Stimulated activated effector memory CD8-positive, alpha-beta T cell treated with anti-CD3 and anti-CD28 coated beads, Interleukin-12 subunit alpha, Interleukin-12 subunit beta, amount 100 ng/mL, for 72 hours (primary cell): ENCODE measurements at regions not wholly inside any gene's neighbourhood (a gene's known extent, or its start where the extent isn't known, plus 50 kb on each side); places are given as distances from the start of the nearest gene placed in this dataset.
"Not testable (repeated sequence)": the region's sequence is repeated elsewhere in the genome, so short reads cannot be mapped to it uniquely, and the experiment has no call there.

ENCODE experiments used
- ATAC-seq: fragments of 150-1000 bp; cut with Tn5 transposase; 2 replicates; pipeline ENCODE4 v1.10.0; 2021
- DNase-seq, 2 donors: peaks; one replicate each; pipeline ENCODE4 v3.0.0; 2021 to 2022; ENCODE audit warnings: low spot score in 2 of 2
- H3K27ac Mint-ChIP-seq: one replicate; pipeline ENCODE4 v1.8.0; 2022; ENCODE audit warnings: mild to moderate bottlenecking, mixed read lengths
- H3K36me3 Mint-ChIP-seq: one replicate; pipeline ENCODE4 v1.8.0; 2022; ENCODE audit warnings: mild to moderate bottlenecking, mixed read lengths
- H3K4me1 Mint-ChIP-seq: one replicate; pipeline ENCODE4 v1.8.0; 2022; ENCODE audit warnings: mixed read lengths
- H3K4me3 Mint-ChIP-seq: one replicate; pipeline ENCODE4 v1.8.0; 2022; ENCODE audit warnings: mild to moderate bottlenecking, mixed read lengths
- H3K9me3 Mint-ChIP-seq: one replicate; pipeline ENCODE4 v1.8.0; 2022; ENCODE audit warnings: mixed read lengths

DNA sequence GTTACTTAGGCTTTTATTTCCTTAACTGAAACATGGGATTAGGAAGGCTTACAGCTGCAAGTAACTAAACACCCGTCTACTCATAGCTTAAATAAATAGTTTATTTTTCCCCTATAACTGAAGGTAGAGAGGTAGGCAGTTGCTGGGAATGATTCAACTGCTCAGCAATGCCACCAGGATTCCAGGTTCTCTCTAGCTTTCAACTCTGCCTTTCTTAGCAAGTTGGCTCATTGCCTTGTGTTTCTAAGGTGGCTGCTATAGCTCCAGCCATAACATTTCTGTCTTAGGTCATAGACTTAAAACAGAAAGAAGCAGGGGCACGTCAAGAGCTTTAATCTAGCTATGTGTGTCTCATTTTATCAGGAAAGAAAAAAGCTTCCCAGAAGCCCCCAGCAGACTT lies 103.7 kb upstream of the MDM1 start:
- Mint-ChIP-seq H3K27ac (no peak overlapping the region), H3K9me3 (peaks cover 3% of the 10 kb centered on the region), H3K36me3 (peaks cover 74% of the 10 kb centered on the region), H3K4me1 (peaks cover 62% of the 10 kb centered on the region), H3K4me3 (no peak overlapping the region)
- no peak for ATAC-seq
- no peak for DNase-seq

- peak overlapping the region; percentile 57 for H3K27ac Mint-ChIP-seq
- H3K4me3 Mint-ChIP-seq, result peak overlapping the region; percentile 74
- H3K4me1 Mint-ChIP-seq, result peaks cover 80% of the 10 kb centered on the region
- no peak for DNase-seq
- peaks cover 5% of the 10 kb centered on the region for H3K9me3 Mint-ChIP-seq
- peaks cover 53% of the 10 kb centered on the region for H3K36me3 Mint-ChIP-seq
- no peak for ATAC-seq
Measured at GRCh38 chr12:68438601-68439000, 106.4 kb upstream of the MDM1 start.

GRCh38 chr12:68439368-68440045 lies 107.3 kb upstream of the MDM1 start:
- peak overlapping the region; percentile 93 for H3K27ac Mint-ChIP-seq
- ATAC-seq (peak; percentile 11), DNase-seq (no peak)
- H3K4me3 Mint-ChIP-seq, result peak overlapping the region; percentile 74
- peaks cover 8% of the 10 kb centered on the region for H3K9me3 Mint-ChIP-seq
- peaks cover 44% of the 10 kb centered on the region for H3K36me3 Mint-ChIP-seq
- H3K4me1 Mint-ChIP-seq, result peaks cover 80% of the 10 kb centered on the region

- H3K27ac Mint-ChIP-seq, result peak overlapping the region; percentile 93
- ATAC-seq (peak; percentile 81), DNase-seq (no peak)
- H3K4me3 Mint-ChIP-seq, result peak overlapping the region; percentile 74
- peaks cover 38% of the 10 kb centered on the region for H3K36me3 Mint-ChIP-seq
- H3K4me1 Mint-ChIP-seq, result peaks cover 80% of the 10 kb centered on the region
- peaks cover 8% of the 10 kb centered on the region for H3K9me3 Mint-ChIP-seq
Measured at GRCh38 chr12:68440068-68440581, 108.0 kb upstream of the MDM1 start.

DNA sequence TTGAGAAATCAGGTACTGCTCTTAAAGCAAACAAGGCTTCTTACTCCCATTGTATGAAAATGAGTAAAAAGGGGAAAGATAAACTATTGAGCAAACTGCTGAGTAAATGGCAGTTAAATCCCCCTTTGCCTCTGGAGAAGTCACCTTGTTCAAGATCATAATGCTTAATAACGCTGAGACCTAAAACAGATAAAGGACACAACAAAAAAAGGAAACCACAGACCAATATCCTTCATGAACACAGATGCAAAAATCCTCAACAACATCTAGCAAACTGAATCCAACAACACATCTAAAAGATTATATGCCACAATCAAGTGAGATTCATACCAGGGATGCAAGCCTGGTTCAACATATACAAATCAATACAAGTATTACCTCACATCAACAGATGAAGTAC lies 109.0 kb upstream of the MDM1 start:
- Mint-ChIP-seq H3K4me1 (peaks cover 87% of the 10 kb centered on the region), H3K36me3 (peaks cover 32% of the 10 kb centered on the region), H3K4me3 (peak overlapping the region; percentile 74), H3K9me3 (peaks cover 5% of the 10 kb centered on the region), H3K27ac (peak overlapping the region; percentile 93)
- DNase-seq (no peak), ATAC-seq (no peak)

DNA sequence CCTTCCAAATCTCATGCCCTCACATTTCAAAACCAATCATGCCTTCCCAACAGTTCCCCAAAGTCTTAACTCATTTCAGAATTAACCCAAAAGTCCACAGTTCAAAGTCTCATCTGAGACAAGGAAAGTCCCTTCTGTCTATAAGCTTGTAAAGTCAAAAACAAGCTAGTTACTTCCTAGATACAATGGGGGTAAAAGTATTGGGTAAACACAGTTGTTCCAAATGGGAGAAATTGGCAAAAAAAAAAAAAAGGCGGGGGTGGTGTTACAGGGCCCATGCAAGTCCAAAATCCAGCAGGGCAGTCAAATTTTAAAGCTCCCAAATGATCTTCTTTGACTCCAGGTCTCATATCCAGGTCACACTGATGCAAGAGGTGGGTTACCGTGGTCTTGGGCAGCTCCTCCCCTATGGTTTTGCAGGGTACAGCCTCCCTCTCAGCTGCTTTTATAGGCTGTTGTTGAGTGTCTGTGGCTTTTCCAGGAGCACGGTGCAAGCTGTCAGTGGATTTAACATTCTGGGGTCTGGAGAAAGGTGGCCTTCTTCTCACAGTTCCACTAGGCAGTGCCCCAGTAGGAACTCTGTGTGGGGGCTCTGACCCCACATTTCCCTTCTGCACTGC lies 110.3 kb upstream of the MDM1 start:
- peaks cover 89% of the 10 kb centered on the region for H3K4me1 Mint-ChIP-seq
- H3K36me3 Mint-ChIP-seq, result peaks cover 28% of the 10 kb centered on the region
- ATAC-seq, result peak; percentile 55
- peak overlapping the region; percentile 74 for H3K4me3 Mint-ChIP-seq
- H3K9me3 Mint-ChIP-seq, DNase-seq: not testable (repeated sequence)
- peak overlapping the region; percentile 93 for H3K27ac Mint-ChIP-seq

DNA sequence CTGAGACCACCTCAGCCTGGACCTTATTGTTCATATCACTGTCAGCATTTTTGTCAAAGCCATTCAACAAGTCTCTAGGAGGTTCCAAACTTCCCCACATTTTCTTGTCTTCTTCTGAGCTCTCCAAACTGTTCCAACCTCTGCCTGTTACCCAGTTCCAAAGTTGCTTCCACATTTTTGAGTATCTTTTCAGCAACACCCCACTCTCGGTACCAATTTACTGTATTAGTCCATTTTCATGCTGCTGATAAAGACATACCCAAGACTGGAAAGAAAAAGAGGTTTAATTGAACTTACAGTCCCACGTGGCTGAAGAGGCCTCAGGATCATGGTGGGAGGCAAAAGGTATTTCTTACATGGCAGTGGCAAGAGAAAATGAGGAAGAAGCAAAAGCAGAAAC lies 111.5 kb upstream of the MDM1 start:
- Mint-ChIP-seq H3K4me3 (peak overlapping the region; percentile 26), H3K36me3 (peaks cover 17% of the 10 kb centered on the region), H3K27ac (peak overlapping the region; percentile 95), H3K4me1 (peaks cover 90% of the 10 kb centered on the region)
- not testable (repeated sequence) for H3K9me3 Mint-ChIP-seq, ATAC-seq, DNase-seq

- ATAC-seq (no peak), DNase-seq (no peak)
- H3K27ac Mint-ChIP-seq, result peak overlapping the region; percentile 95
- peaks cover 13% of the 10 kb centered on the region for H3K36me3 Mint-ChIP-seq
- peaks cover 97% of the 10 kb centered on the region for H3K4me1 Mint-ChIP-seq
- peaks cover 5% of the 10 kb centered on the region for H3K9me3 Mint-ChIP-seq
- peak overlapping the region; percentile 46 for H3K4me3 Mint-ChIP-seq
Measured at GRCh38 chr12:68445824-68446223, 113.7 kb upstream of the MDM1 start.

- peaks cover 14% of the 10 kb centered on the region for H3K36me3 Mint-ChIP-seq
- DNase-seq, result no peak
- H3K4me3 Mint-ChIP-seq, result peak overlapping the region; percentile 46
- peaks cover 98% of the 10 kb centered on the region for H3K4me1 Mint-ChIP-seq
- H3K9me3 Mint-ChIP-seq, result peaks cover 5% of the 10 kb centered on the region
- peak overlapping the region; percentile 95 for H3K27ac Mint-ChIP-seq
- ATAC-seq, result no peak
Measured at GRCh38 chr12:68446384-68446783, 114.2 kb upstream of the MDM1 start.

DNA sequence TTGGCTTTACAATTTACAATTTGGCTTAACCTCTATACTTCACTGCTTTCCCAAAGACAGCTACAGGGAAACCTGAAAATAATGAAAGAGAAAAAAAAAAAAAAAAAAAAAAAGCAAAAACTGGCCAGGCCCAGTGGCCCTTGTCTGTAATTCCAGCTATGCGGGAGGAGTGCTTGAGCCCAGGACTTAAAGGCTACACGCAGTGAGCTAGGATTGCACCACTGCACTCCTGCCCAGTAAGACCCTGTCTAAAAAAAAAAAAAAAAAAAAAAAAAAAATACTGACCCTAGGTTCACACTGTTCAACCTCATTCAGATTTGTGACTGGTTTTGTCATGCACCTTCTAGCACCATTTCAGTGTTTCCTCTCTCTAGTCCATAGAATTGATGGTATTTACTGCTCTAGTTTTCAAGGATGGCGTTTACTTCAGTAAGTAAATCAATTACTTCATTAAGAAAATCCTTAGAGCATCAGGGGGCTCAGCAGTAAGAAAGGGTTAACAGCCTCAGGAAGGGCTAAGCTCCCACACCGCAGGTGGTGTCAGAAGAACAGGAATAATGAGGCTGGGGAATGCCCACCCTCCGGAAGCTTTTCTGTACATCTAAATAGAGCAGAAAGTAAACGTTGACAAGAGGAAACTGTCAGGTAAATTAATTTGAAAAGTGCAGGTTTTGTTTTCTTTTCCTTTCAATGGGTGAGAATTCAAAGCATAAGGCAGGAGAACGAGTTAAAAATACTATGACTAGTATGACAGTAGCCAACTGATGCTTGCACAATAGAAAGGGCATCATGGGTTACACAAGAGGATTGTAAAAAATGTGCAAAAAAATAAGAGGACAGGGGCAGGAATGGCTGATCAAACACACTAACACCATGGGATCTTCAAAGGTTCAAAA lies 115.0 kb upstream of the MDM1 start:
- ATAC-seq (no peak), DNase-seq (no peak)
- Mint-ChIP-seq H3K9me3 (peaks cover 5% of the 10 kb centered on the region), H3K36me3 (peaks cover 15% of the 10 kb centered on the region), H3K4me3 (peak overlapping the region; percentile 46), H3K27ac (peak overlapping the region; percentile 95), H3K4me1 (peaks cover 98% of the 10 kb centered on the region)

DNA sequence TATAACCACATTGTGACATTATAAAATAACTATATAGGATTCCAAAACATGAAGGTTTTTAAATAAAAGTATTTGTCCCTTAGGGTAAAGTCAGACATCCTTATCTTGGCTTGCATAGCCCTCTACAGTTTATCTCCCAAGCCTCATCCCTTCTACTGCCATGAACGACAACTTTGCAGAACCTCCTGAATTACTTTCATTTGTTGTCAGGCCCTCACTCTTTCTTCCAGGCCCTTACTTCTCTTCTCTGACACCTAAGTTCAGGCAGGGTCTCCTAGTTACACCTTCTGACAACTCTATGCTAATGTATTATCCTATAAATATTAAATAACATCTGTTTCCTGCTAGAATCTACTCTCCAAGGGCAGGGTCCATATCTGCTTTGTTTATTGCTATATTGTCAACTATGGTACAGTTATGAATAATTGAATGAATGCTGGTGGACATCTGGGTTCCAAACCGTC lies 115.7 kb upstream of the MDM1 start:
- ATAC-seq, result no peak
- peak overlapping the region; percentile 46 for H3K4me3 Mint-ChIP-seq
- H3K9me3 Mint-ChIP-seq, result peaks cover 5% of the 10 kb centered on the region
- peaks cover 19% of the 10 kb centered on the region for H3K36me3 Mint-ChIP-seq
- no peak for DNase-seq
- peak overlapping the region; percentile 95 for H3K27ac Mint-ChIP-seq
- peaks cover 98% of the 10 kb centered on the region for H3K4me1 Mint-ChIP-seq

GRCh38 chr12:68449196-68449595 lies 117.0 kb upstream of the MDM1 start:
- Mint-ChIP-seq H3K9me3 (no peaks in the 10 kb centered on the region), H3K36me3 (peaks cover 19% of the 10 kb centered on the region), H3K4me3 (peak overlapping the region; percentile 46), H3K27ac (peak overlapping the region; percentile 95), H3K4me1 (peaks cover 98% of the 10 kb centered on the region)
- DNase-seq, result no peak
- ATAC-seq, result no peak

DNA sequence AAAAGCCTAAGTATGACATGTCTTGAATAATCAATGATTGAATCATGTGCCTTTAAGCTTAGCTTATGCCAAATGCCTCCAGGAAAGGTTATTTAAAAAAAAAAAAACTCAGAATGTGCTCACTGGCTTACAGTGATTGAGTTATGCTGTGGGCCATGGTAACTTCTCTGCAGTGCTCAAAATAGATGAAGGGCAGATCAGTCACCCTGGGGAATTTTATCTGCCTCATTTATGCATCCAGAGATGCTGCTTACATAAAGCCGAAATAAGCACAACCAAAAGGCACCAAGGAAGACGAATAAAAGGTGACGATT lies 118.7 kb upstream of the MDM1 start:
- Mint-ChIP-seq H3K36me3 (peaks cover 19% of the 10 kb centered on the region), H3K9me3 (peaks cover 4% of the 10 kb centered on the region), H3K27ac (peak overlapping the region; percentile 95), H3K4me1 (peaks cover 98% of the 10 kb centered on the region), H3K4me3 (peak overlapping the region; percentile 46)
- ATAC-seq (peak; percentile 87), DNase-seq (peak in 1 of 2 donors; percentile 61)

GRCh38 chr12:68451261-68452077 lies 119.3 kb upstream of the MDM1 start:
- Mint-ChIP-seq H3K9me3 (peaks cover 6% of the 10 kb centered on the region), H3K4me1 (peaks cover 99% of the 10 kb centered on the region), H3K36me3 (peaks cover 19% of the 10 kb centered on the region), H3K27ac (peak overlapping the region; percentile 95), H3K4me3 (peak overlapping the region; percentile 46)
- ATAC-seq, result peak; percentile 85
- DNase-seq, result peak; percentile 39 to 87
